ENCODE measurements at regions not wholly inside any gene's neighbourhood (a gene's known extent, or its start where the extent isn't known, plus 50 kb on each side); places are given as distances from the start of the nearest gene placed in this dataset.
"Not testable (repeated sequence)": the region's sequence is repeated elsewhere in the genome, so short reads cannot be mapped to it uniquely, and the experiment has no call there.

DNA sequence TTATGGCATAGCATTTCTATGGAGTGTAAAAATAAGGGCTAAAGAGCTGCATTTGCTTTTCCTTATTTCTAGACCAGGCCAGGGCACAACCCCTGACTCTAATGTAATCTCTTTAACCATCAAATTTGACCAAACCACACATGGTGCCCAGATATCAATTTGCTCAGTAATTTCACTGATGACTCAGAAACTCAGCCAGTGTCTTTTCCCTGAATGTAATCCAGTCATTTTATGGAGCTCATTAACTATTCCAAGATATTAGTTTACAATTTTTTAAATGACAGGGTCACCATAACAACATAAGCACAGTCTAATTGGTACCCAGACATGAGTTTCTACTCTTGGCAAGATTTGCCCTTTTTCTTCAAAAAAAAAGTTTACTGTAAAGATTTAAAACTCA, 270.8 kb upstream of the AGAP1 start:
- DNase-seq: no peak

DNA sequence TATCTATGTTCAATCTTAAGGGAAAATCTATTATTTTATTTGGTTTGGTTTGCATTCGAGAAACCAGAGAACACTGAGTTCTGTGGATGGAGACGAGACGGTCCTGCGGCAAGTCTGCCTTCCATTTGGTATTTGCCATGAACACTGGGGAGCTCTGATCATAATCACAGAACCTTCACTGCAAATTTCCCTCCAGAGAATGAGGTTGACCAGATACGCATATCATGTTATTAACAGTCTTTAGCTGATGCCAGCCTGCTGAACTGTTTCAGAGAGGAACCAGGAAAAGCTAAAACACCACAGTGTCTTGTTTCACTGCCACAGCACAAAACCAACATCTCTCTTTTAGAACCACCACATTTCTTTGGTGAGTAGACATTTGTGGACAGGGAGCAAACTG, 269.4 kb upstream of the AGAP1 start:
- DNase-seq: no peak

- no peak for DNase-seq
Observed at GRCh38 chr2:235225261-235225660, 268.6 kb upstream of the AGAP1 start.

DNA sequence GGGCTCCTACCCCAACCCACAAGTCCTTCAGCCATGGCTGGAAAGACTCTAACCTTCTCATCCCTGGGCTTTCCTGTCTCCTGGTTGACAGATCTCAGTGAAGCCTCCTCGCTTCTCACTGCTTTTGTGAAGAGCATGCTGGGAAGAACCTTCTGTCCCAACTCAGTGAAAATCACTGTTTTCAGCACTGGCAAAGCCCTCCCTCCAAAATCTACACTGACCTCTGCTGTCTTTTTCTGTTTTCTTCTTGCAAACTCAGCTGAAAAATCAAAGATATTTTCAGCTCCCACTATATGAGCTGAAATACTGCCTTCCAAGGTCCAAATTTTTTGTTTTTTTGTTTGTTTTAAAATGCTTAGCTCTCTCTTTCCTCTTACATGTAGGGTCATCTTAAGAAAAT, 266.3 kb upstream of the AGAP1 start:
- DNase-seq: no peak

DNA sequence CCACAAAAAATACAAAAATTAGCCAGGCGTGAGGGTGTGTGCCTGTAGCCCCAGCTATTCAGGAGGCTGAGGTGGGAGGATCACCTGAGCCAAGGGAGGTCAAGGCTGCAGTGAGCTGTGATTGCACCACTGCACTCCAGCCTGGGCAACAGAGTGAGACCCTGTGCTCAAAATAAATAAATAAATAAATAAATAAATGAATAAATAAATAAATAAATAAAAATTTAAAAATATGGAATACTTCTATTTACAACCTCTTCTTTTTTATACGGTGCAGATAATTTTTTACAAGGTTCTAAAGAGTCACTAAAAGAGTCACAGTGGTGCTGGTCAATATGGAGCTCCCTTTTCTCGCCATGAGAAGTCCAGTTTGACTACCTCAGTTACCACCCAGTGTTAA, 265.4 kb upstream of the AGAP1 start:
- DNase-seq: not testable (repeated sequence)

GRCh38 chr2:235229236-235229635, 264.6 kb upstream of the AGAP1 start:
- DNase-seq: peak; percentile 19

- peak; percentile 49 for DNase-seq
Observed at GRCh38 chr2:235230821-235231601, 262.8 kb upstream of the AGAP1 start.

DNA sequence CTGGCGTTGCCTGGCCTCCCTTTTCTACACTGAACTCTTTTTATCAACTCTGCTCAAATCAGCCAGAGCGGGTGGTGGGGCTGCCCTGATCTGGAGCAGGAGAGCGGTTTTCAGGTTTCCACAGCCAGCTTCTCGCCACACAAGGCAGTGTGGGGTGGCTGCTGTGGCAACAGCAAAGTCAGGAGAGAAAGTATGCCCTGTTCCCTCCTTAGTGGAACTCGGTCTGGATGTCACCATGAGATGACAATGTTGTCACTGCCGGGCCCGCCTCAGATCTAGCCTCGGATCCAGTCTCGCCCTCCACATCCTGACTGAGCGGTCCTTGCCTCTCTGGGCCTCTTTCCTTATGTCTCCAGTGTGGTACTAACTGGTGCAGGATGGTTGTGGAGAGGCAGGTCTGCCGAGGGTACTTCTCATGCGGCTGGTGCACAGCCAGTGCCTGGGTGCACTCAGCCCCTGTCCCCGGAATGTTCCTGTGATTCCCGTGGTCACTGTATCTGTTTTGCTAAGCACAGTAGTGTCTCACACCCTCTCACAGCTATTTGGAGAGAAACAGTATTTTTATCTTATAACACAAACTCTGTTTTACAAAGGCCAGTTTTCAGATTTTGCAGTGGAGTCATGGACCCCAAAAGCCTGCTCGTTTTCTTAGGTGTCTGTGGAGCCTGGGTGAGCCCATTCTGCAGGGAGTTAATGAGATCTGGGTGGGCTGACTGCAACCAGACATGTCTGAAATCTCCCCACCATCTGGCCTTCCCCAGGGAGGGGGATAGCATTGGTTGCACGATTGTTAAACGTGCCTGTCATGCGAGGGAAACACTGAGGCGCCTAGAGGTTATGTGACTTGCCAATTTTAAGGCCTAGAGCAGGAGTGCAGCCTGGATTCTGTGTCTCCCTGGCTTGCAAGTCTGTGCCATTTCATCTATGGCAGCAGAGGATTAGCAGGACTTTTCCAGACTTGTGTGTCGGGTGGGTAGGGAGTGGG, 261.1 kb upstream of the AGAP1 start:
- no peak for DNase-seq

DNA sequence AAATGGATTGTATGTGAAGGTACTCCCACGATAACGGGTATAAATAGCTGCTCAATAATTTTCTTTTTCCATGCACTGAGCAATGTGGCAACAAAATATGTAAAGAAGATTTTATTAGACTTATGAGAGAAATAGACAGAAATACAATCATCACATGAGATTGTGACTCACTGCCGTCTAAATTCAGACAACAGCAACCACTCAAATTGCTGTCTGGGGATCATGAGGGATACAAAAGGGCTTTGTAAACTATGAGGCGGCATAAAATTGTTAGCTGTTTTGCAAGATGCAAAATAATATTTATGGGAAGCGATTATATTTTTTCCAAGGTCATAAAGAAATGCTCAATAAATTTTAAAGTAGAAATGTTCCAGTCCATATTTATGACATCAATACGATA, 259.1 kb upstream of the AGAP1 start:
- DNase-seq: no peak

GRCh38 chr2:235235977-235236767, 257.7 kb upstream of the AGAP1 start:
- DNase-seq: no peak

DNA sequence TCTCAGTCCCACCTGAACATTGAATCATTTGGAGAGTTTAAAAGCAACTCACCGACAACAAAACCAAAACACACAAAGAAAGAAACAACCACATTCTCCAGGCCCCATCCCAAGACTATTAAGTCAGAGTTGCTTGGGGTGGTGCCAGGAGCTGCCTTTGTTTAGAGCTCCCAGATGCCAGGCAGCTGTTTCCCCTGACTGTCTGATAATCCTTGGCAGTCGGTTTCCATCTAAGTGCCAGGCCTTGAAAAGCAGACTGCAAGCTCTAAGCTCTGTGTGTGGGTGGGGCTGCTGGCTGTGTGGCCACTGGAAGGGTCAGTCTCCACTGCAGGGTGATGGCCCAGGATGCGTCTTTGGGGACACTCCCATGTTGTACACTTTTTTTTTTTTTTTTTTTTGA, 255.3 kb upstream of the AGAP1 start:
- DNase-seq: no peak

GRCh38 chr2:235240574-235240973, 253.3 kb upstream of the AGAP1 start:
- DNase-seq: no peak

- no peak for DNase-seq
Observed at GRCh38 chr2:235244255-235245220, 249.3 kb upstream of the AGAP1 start.

- DNase-seq: no peak
Observed at GRCh38 chr2:235247001-235247400, 246.8 kb upstream of the AGAP1 start.

DNA sequence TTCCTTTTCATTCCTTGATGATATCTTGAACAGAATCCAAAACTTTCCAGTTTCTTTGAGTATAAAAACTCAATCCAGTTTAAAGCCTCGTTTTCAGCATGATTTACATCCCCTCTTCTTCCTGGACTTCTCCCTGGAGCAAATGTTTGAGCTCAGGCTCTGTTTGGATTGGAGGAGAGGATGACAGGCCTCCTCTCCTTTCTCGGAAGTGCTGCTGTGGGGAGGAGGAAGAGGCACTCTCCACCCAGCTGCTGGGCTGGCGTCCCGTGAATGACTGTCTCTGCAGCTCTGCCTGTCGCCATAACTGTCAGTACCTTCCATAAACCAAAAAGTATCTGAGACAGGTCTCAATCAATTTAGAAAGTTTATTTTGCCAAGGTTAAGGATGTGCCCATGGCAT, 238.2 kb upstream of the AGAP1 start:
- DNase-seq: no peak

- DNase-seq: no peak
Observed at GRCh38 chr2:235257590-235257989, 236.3 kb upstream of the AGAP1 start.

DNA sequence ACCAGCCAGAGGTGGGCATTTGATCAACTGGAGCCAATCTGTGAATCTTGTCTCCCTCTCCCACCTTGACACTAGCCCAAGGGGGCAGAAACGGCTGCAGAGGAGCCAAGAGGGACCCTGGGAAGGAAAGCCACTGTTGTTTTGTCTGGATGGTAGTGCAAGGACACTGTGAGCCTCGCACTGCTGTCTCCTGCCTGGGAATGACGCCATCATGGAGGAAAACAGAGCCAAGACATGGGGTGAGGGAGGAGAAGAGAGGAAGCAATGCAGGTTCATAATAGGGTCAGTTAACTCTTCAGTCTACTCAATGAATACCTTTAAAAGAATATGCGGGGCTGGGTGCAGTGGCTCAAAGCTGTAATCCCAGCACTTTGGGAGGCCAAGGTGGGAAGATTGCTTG, 231.1 kb upstream of the AGAP1 start:
- no peak for DNase-seq

GRCh38 chr2:235263205-235264120, 230.4 kb upstream of the AGAP1 start:
- DNase-seq: peak; percentile 31

DNA sequence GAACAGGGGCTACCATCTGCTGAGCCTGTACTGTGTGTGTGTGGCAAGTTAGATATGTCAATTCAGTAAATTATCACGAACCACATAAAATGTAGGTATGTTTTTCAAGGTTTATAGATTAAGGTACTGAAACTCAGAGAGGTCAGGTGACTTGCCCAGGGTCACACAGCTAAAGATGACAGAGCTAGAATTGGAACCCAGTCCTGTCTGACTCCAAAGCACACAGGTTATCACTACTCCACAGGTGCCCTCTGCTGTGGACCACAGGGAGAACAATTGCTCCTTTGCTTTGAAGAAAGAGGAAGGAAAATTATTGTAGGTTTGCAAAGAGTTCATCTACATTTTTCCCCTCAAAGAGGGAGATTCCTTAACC, 229.7 kb upstream of the AGAP1 start:
- no peak for DNase-seq

DNA sequence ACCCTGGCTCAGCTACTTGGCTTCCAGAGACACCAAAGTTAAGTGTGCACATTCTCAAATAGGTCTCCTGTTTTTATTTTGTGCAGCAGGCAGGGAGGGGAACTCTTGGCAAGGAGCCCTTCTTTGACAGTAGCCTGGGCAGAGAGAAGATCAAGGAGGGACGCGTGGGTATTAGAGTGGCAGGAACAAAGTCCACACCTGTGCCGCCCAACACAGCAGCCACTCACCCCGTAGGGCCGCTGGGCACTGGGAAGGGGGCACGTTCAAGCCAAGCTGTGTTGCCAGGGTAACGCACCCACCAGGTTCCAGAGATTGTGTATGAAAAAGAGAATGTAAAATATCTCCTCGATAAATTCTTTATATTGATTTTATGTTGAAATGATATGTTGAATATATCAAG, 229.3 kb upstream of the AGAP1 start:
- no peak for DNase-seq
